ENCODE measurements at regions not wholly inside any gene's neighbourhood (a gene's known extent, or its start where the extent isn't known, plus 50 kb on each side); places are given as distances from the start of the nearest gene placed in this dataset.

GRCh38 chr12:91432089-91432488 is 249.5 kb upstream of the DCN start:
- DNase-seq (ENCODE audit: low read depth) (peak; percentile 56), FAIRE-seq (no peak)
- Histone ChIP-seq H3K27me3 (ENCODE audit: insufficient read depth, low read length) (no peaks in the 10 kb centered on the region), H3K4me1 (ENCODE audit: insufficient read depth, low read length) (peaks cover 8% of the 10 kb centered on the region), H4K20me1 (ENCODE audit: insufficient read depth, low read length) (no peaks in the 10 kb centered on the region), H3K4me3 (ENCODE audit: insufficient read depth, low read depth, low read length) (no peak overlapping the region), H3K27ac (ENCODE audit: low read depth, low read length) (no peak overlapping the region), H3K9ac (ENCODE audit: low read length) (no peak overlapping the region), H2AFZ (ENCODE audit: low read depth, low read length) (peak overlapping the region; percentile 1), H3K79me2 (ENCODE audit: insufficient read depth, low read length) (no peaks in the 10 kb centered on the region), H3K36me3 (ENCODE audit: insufficient read depth, low read length) (no peaks in the 10 kb centered on the region), H3K9me3 (ENCODE audit: insufficient read depth, low read depth, low read length) (no peaks in the 10 kb centered on the region), H3K4me2 (ENCODE audit: low read length) (peak overlapping the region; percentile 40)
- Mint-ChIP-seq H3K4me3 (ENCODE audit: unreplicated experiment) (no peak overlapping the region), H3K27me3 (ENCODE audit: low read depth, unreplicated experiment) (no peaks in the 10 kb centered on the region), H3K4me1 (ENCODE audit: low read depth, unreplicated experiment) (peaks cover 13% of the 10 kb centered on the region), H3K27ac (ENCODE audit: unreplicated experiment) (peak overlapping the region; percentile 92), H3K9me3 (ENCODE audit: unreplicated experiment) (no peaks in the 10 kb centered on the region), H3K36me3 (ENCODE audit: low read depth, unreplicated experiment) (no peaks in the 10 kb centered on the region)
- no peak for TF ChIP-seq EZH2 (IDR thresholded peaks at IDR 0.05; ENCODE audit: insufficient read depth, low read length)
- TF ChIP-seq, protein P1, sequence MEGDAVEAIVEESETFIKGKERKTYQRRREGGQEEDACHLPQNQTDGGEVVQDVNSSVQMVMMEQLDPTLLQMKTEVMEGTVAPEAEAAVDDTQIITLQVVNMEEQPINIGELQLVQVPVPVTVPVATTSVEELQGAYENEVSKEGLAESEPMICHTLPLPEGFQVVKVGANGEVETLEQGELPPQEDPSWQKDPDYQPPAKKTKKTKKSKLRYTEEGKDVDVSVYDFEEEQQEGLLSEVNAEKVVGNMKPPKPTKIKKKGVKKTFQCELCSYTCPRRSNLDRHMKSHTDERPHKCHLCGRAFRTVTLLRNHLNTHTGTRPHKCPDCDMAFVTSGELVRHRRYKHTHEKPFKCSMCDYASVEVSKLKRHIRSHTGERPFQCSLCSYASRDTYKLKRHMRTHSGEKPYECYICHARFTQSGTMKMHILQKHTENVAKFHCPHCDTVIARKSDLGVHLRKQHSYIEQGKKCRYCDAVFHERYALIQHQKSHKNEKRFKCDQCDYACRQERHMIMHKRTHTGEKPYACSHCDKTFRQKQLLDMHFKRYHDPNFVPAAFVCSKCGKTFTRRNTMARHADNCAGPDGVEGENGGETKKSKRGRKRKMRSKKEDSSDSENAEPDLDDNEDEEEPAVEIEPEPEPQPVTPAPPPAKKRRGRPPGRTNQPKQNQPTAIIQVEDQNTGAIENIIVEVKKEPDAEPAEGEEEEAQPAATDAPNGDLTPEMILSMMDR (IDR thresholded peaks at IDR 0.05; ENCODE audit: insufficient read depth, low read depth, low read length), result no peak

GRCh38 chr12:91424506-91424905 is 241.9 kb upstream of the DCN start:
- no peaks in the 10 kb centered on the region for H3K9me3 ChIP-seq (ENCODE audit: insufficient read depth, low read depth, low read length)
- H3K4me3 ChIP-seq (ENCODE audit: insufficient read depth, low read depth, low read length), result no peak overlapping the region
- H4K20me1 ChIP-seq (ENCODE audit: insufficient read depth, low read length), result no peaks in the 10 kb centered on the region
- no peaks in the 10 kb centered on the region for H3K79me2 ChIP-seq (ENCODE audit: insufficient read depth, low read length)
- no peak overlapping the region for H3K27ac ChIP-seq (ENCODE audit: low read depth, low read length)
- Mint-ChIP-seq H3K36me3 (ENCODE audit: low read depth, unreplicated experiment) (no peaks in the 10 kb centered on the region), H3K4me1 (ENCODE audit: low read depth, unreplicated experiment) (no peaks in the 10 kb centered on the region), H3K27me3 (ENCODE audit: low read depth, unreplicated experiment) (no peaks in the 10 kb centered on the region), H3K4me3 (ENCODE audit: unreplicated experiment) (no peak overlapping the region), H3K9me3 (ENCODE audit: unreplicated experiment) (no peaks in the 10 kb centered on the region), H3K27ac (ENCODE audit: unreplicated experiment) (no peak overlapping the region)
- H3K4me1 ChIP-seq (ENCODE audit: insufficient read depth, low read length), result no peaks in the 10 kb centered on the region
- TF ChIP-seq, protein P1 (IDR thresholded peaks at IDR 0.05; ENCODE audit: insufficient read depth, low read depth, low read length), result no peak
- TF ChIP-seq EZH2 (IDR thresholded peaks at IDR 0.05; ENCODE audit: insufficient read depth, low read length), result no peak
- no peaks in the 10 kb centered on the region for H3K27me3 ChIP-seq (ENCODE audit: insufficient read depth, low read length)
- no peaks in the 10 kb centered on the region for H3K36me3 ChIP-seq (ENCODE audit: insufficient read depth, low read length)
- no peak overlapping the region for H3K4me2 ChIP-seq (ENCODE audit: low read length)
- H3K9ac ChIP-seq (ENCODE audit: low read length), result no peak overlapping the region
- H2AFZ ChIP-seq (ENCODE audit: low read depth, low read length), result no peak overlapping the region
- DNase-seq (ENCODE audit: low read depth) (no peak), FAIRE-seq (no peak)

DNA sequence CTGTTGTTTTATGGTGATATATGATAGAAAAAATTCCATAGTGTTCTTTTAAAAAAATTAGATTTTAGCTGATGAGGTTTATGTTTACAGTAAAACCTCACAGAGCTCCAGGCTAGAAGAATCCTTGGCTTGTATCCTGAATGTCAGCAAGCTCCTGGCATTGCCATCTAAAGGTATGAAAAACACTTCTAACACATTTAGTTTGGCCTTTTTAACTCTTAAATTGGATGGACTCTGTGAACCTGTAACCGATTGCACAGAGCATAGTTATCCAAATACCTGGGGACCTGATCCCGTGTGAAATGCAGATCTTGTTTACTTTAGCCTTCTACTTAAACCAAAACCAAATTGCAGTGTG is 241.1 kb upstream of the DCN start:
- no peaks in the 10 kb centered on the region for H3K4me1 Mint-ChIP-seq (ENCODE audit: low read depth, unreplicated experiment)
- Histone ChIP-seq H3K4me1 (ENCODE audit: insufficient read depth, low read length) (no peaks in the 10 kb centered on the region), H4K20me1 (ENCODE audit: insufficient read depth, low read length) (no peaks in the 10 kb centered on the region), H3K9me3 (ENCODE audit: insufficient read depth, low read depth, low read length) (no peaks in the 10 kb centered on the region), H3K27me3 (ENCODE audit: insufficient read depth, low read length) (no peaks in the 10 kb centered on the region), H2AFZ (ENCODE audit: low read depth, low read length) (no peak overlapping the region), H3K36me3 (ENCODE audit: insufficient read depth, low read length) (no peaks in the 10 kb centered on the region), H3K79me2 (ENCODE audit: insufficient read depth, low read length) (no peaks in the 10 kb centered on the region), H3K4me3 (ENCODE audit: insufficient read depth, low read depth, low read length) (no peak overlapping the region), H3K9ac (ENCODE audit: low read length) (no peak overlapping the region), H3K27ac (ENCODE audit: low read depth, low read length) (no peak overlapping the region), H3K4me2 (ENCODE audit: low read length) (no peak overlapping the region)
- FAIRE-seq (no peak), DNase-seq (ENCODE audit: low read depth) (no peak)
- H3K27ac Mint-ChIP-seq (ENCODE audit: unreplicated experiment), result no peak overlapping the region
- no peaks in the 10 kb centered on the region for H3K9me3 Mint-ChIP-seq (ENCODE audit: unreplicated experiment)
- no peaks in the 10 kb centered on the region for H3K36me3 Mint-ChIP-seq (ENCODE audit: low read depth, unreplicated experiment)
- no peak for TF ChIP-seq EZH2 (IDR thresholded peaks at IDR 0.05; ENCODE audit: insufficient read depth, low read length)
- TF ChIP-seq, protein P1 (IDR thresholded peaks at IDR 0.05; ENCODE audit: insufficient read depth, low read depth, low read length), result no peak
- no peaks in the 10 kb centered on the region for H3K27me3 Mint-ChIP-seq (ENCODE audit: low read depth, unreplicated experiment)
- H3K4me3 Mint-ChIP-seq (ENCODE audit: unreplicated experiment), result no peak overlapping the region
